HepG2 (cell line): ENCODE measurements at regions not wholly inside any gene's neighbourhood (a gene's known extent, or its start where the extent isn't known, plus 50 kb on each side); places are given as distances from the start of the nearest gene placed in this dataset.

ENCODE experiments used
- ELF4 ChIP-seq: sonication (generic); formaldehyde crosslinking; IDR thresholded peaks from 2 replicates; pipeline ENCODE4 v1.5.0; 2020; ENCODE audit warnings: missing genetic modification reagents, mild to moderate bottlenecking, moderate library complexity, borderline replicate concordance
- GABPB1 ChIP-seq: IDR thresholded peaks from 2 replicates; pipeline ENCODE4 v1.6.1; 2016; ENCODE audit warnings: mild to moderate bottlenecking, missing genetic modification reagents, moderate library complexity, missing compliant biosample characterization
- MAF1 ChIP-seq: sonication (generic); formaldehyde crosslinking; IDR thresholded peaks from 2 replicates; pipeline ENCODE4 v1.5.0; 2020; ENCODE audit warnings: missing genetic modification reagents, borderline replicate concordance
- MED13 ChIP-seq: sonication (generic); formaldehyde crosslinking; IDR thresholded peaks from 2 replicates; pipeline ENCODE4 v1.5.0; 2020; ENCODE audit warnings: missing genetic modification reagents
- POLR2A ChIP-seq, 2 experiments: IDR thresholded peaks; 2 replicates each; pipeline ENCODE4 v1.6.1; 2011; ENCODE audit warnings: low read depth in 2 of 2, low read length in 2 of 2, mild to moderate bottlenecking in 1 of 2, moderate library complexity in 1 of 2; ENCODE audit not compliant: insufficient read depth in 1 of 2
- POLR2AphosphoS5 ChIP-seq: IDR thresholded peaks from 2 replicates; pipeline ENCODE4 v1.6.1; 2012; ENCODE audit warnings: low read depth, low read length
- RAD21 ChIP-seq: fragments of 450-650 bp; formaldehyde crosslinking; IDR thresholded peaks from 2 replicates; pipeline ENCODE4 v1.5.0; 2020; ENCODE audit warnings: mild to moderate bottlenecking
- SAFB2 ChIP-seq: sonication (generic); formaldehyde crosslinking; IDR thresholded peaks from 2 replicates; pipeline ENCODE4 v1.5.1; 2020; ENCODE audit warnings: missing genetic modification reagents, low read depth, mild to moderate bottlenecking, borderline replicate concordance
- ZNF253 ChIP-seq: sonication (generic); formaldehyde crosslinking; IDR thresholded peaks from 2 replicates; pipeline ENCODE4 v1.8.0; 2022; ENCODE audit warnings: mild to moderate bottlenecking, missing genetic modification reagents, borderline replicate concordance
- ZNF780A ChIP-seq: sonication (generic); formaldehyde crosslinking; IDR thresholded peaks from 2 replicates; pipeline ENCODE4 v1.8.0; 2022; ENCODE audit warnings: mild to moderate bottlenecking, missing genetic modification reagents, moderate library complexity
- TF ChIP-seq, protein P1 (sequence below): sonication (generic); formaldehyde crosslinking; IDR thresholded peaks from 2 replicates; pipeline ENCODE4 v1.5.0; 2020; ENCODE audit warnings: mild to moderate bottlenecking, missing genetic modification reagents, moderate library complexity
- TF ChIP-seq, protein P2 (sequence below): sonication (generic); formaldehyde crosslinking; conservative IDR thresholded peaks from 2 replicates; pipeline ENCODE4 v1.8.0; 2022; ENCODE audit warnings: mild to moderate bottlenecking, moderate library complexity, missing genetic modification reagents

- TF ChIP-seq, protein P1, sequence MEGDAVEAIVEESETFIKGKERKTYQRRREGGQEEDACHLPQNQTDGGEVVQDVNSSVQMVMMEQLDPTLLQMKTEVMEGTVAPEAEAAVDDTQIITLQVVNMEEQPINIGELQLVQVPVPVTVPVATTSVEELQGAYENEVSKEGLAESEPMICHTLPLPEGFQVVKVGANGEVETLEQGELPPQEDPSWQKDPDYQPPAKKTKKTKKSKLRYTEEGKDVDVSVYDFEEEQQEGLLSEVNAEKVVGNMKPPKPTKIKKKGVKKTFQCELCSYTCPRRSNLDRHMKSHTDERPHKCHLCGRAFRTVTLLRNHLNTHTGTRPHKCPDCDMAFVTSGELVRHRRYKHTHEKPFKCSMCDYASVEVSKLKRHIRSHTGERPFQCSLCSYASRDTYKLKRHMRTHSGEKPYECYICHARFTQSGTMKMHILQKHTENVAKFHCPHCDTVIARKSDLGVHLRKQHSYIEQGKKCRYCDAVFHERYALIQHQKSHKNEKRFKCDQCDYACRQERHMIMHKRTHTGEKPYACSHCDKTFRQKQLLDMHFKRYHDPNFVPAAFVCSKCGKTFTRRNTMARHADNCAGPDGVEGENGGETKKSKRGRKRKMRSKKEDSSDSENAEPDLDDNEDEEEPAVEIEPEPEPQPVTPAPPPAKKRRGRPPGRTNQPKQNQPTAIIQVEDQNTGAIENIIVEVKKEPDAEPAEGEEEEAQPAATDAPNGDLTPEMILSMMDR (CRISPR knock-in tag) = no peak
- TF ChIP-seq, protein P2, sequence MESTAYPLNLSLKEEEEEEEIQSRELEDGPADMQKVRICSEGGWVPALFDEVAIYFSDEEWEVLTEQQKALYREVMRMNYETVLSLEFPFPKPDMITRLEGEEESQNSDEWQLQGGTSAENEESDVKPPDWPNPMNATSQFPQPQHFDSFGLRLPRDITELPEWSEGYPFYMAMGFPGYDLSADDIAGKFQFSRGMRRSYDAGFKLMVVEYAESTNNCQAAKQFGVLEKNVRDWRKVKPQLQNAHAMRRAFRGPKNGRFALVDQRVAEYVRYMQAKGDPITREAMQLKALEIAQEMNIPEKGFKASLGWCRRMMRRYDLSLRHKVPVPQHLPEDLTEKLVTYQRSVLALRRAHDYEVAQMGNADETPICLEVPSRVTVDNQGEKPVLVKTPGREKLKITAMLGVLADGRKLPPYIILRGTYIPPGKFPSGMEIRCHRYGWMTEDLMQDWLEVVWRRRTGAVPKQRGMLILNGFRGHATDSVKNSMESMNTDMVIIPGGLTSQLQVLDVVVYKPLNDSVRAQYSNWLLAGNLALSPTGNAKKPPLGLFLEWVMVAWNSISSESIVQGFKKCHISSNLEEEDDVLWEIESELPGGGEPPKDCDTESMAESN (CRISPR knock-in tag) = no peak
- no peak for TF ChIP-seq MED13 (CRISPR knock-in tag)
- no peak for TF ChIP-seq SAFB2 (CRISPR knock-in tag)
- no peak for TF ChIP-seq ZNF780A (CRISPR knock-in tag)
- no peak for TF ChIP-seq GABPB1 (CRISPR knock-in tag)
- no peak for TF ChIP-seq POLR2A (IDR thresholded peaks at IDR 0.05; ENCODE audit: insufficient read depth in 1 of 2, low read depth in 2 of 2, low read length in 2 of 2)
- TF ChIP-seq POLR2AphosphoS5 = no peak
- no peak for TF ChIP-seq MAF1 (CRISPR knock-in tag)
- TF ChIP-seq RAD21 = no peak
- no peak for TF ChIP-seq ELF4 (CRISPR knock-in tag)
- no peak for TF ChIP-seq ZNF253 (CRISPR knock-in tag)
These were observed 989.4 kb downstream of the GRID1 start for GRCh38 chr10:85377029-85377806.
